Esophagus squamous epithelium (tissue), 4 donors: ENCODE measurements at regions not wholly inside any gene's neighbourhood (a gene's known extent, or its start where the extent isn't known, plus 50 kb on each side); places are given as distances from the start of the nearest gene placed in this dataset.

Experiments used
- CTCF ChIP-seq, 6 experiments: fragments of 450-650 bp in 4 of 6; fragments of 200-600 bp in 2 of 6; sonication (generic) in 2 of 6; IDR thresholded peaks; one replicate each; pipeline ENCODE4 v1.5.1; 2016 to 2019; ENCODE audit warnings: antibody characterized with exemption in 6 of 6, mild to moderate bottlenecking in 4 of 6, moderate library complexity in 4 of 6
- POLR2A ChIP-seq, 4 donors: fragments of 450-650 bp; IDR thresholded peaks; one replicate each; pipeline ENCODE4 v1.6.1; 2017; ENCODE audit warnings: antibody characterized with exemption in 4 of 4, mild to moderate bottlenecking in 4 of 4, moderate library complexity in 3 of 4

GRCh38 chr7:131690441-131690840, 134.0 kb upstream of the PODXL start:
- TF ChIP-seq CTCF (IDR thresholded peaks at IDR 0.05) (no peak), POLR2A (IDR thresholded peaks at IDR 0.05) (no peak)
